ENCODE measurements at regions not wholly inside any gene's neighbourhood (a gene's known extent, or its start where the extent isn't known, plus 50 kb on each side); places are given as distances from the start of the nearest gene placed in this dataset.

DNA sequence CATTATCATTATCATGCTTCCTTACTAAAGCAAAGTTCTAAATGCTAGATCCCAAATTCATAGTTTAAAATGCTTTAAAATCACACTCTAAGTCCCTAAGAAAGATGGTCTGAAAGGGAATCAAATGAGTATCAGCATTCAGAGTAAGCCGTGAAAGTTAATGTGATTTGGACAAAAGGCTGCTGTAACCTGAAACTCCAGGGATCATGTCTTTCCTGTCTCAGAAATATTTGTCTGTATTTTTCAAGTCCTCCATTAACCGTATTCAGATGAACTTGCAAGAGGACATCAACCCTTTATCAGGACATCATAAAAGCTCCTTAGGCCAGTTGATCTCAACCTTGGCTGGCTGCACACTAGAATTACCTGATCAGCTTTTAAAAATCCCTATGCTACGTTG lies 324.3 kb upstream of the PKDCC start:
- Histone ChIP-seq H3K36me3 (ENCODE audit: insufficient read depth, low read length) (no peaks in the 10 kb centered on the region), H3K27ac (ENCODE audit: low read depth, low read length) (no peak overlapping the region), H3K27me3 (ENCODE audit: insufficient read depth, low read length) (no peaks in the 10 kb centered on the region), H3K4me1 (ENCODE audit: insufficient read depth, low read length) (peaks cover 10% of the 10 kb centered on the region), H3K9ac (ENCODE audit: low read depth, low read length) (no peak overlapping the region), H3K9me3 (ENCODE audit: insufficient read depth, low read depth, low read length) (no peaks in the 10 kb centered on the region), H3K4me3 (ENCODE audit: low read length) (no peak overlapping the region)
- 89% methylated on average over 3 of the region's 3 CpGs for WGBS

DNA sequence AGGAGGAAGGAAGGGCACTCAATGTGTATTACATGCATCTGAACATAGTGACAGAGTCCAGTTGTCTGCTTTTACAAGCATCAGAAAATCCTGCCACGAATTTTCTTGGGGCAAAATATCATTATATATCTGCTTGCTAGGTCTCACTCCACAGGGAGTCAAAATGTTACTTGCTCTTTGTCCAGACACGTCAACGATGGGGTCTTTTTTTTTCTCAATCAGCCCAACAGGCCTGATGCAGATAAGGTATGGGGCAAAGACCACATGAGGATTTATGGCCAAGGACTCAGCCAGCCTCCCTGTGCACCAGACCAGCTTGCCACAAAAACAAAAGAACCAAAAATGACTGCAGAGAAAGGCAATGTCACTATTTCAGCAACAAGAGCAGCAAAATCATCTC lies 323.4 kb upstream of the PKDCC start:
- Histone ChIP-seq H3K36me3 (ENCODE audit: insufficient read depth, low read length) (no peaks in the 10 kb centered on the region), H3K9ac (ENCODE audit: low read depth, low read length) (no peak overlapping the region), H3K9me3 (ENCODE audit: insufficient read depth, low read depth, low read length) (no peaks in the 10 kb centered on the region), H3K4me1 (ENCODE audit: insufficient read depth, low read length) (peaks cover 10% of the 10 kb centered on the region), H3K27ac (ENCODE audit: low read depth, low read length) (no peak overlapping the region), H3K27me3 (ENCODE audit: insufficient read depth, low read length) (no peaks in the 10 kb centered on the region), H3K4me3 (ENCODE audit: low read length) (no peak overlapping the region)
- WGBS, result 88% methylated on average over 3 of the region's 3 CpGs

DNA sequence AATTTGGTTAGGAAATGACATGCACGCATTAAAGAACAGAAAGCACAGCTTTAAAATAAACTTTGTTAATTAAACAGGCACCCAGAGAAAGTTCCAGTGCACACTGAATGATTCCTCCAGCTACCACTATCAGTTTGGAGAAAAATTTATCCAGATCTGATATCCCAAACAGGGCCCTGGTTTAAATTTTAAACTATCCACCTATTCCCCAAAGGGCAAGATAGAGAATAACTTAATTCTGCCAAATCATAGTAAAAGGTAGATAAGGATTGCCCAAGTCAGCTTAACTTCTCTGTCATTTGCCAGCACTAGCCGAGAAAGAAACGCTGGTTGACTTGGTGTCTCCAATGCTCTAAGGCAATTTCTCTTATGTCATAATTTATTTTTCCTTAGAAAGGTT lies 321.9 kb upstream of the PKDCC start:
- 97% methylated on average over 3 of the region's 3 CpGs for WGBS
- Histone ChIP-seq H3K36me3 (ENCODE audit: insufficient read depth, low read length) (no peaks in the 10 kb centered on the region), H3K27me3 (ENCODE audit: insufficient read depth, low read length) (no peaks in the 10 kb centered on the region)

DNA sequence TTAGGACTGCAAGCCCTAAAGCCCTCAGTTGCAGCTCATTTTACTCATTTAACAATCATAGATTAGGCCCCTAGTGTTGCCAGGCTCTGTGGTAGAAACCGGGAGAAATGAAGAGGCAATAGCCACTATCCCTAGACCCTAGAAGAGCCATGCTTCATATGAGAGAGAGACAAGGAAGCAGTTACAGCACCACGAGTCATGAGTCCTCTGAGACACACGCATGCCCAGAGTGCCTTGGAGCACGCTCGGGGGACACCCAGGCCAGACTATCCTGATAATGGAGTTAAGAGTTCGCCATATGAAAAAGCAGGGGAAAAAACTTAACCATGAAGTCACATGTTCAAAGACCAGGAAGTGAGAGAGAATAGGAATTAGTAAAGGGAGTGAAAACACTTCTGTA lies 321.5 kb upstream of the PKDCC start:
- H3K4me1 ChIP-seq (ENCODE audit: insufficient read depth, low read length), result peaks cover 10% of the 10 kb centered on the region
- no peak overlapping the region for H3K4me3 ChIP-seq (ENCODE audit: low read length)
- no peak overlapping the region for H3K9ac ChIP-seq (ENCODE audit: low read depth, low read length)
- WGBS, result 94% methylated on average over 6 of the region's 6 CpGs
- no peaks in the 10 kb centered on the region for H3K27me3 ChIP-seq (ENCODE audit: insufficient read depth, low read length)
- H3K9me3 ChIP-seq (ENCODE audit: insufficient read depth, low read depth, low read length), result no peaks in the 10 kb centered on the region
- no peak overlapping the region for H3K27ac ChIP-seq (ENCODE audit: low read depth, low read length)
- no peaks in the 10 kb centered on the region for H3K36me3 ChIP-seq (ENCODE audit: insufficient read depth, low read length)

More for the DNA sequence above, 321.9 kb upstream of the PKDCC start:
- Histone ChIP-seq H3K27ac (ENCODE audit: low read depth, low read length) (no peak overlapping the region), H3K4me1 (ENCODE audit: insufficient read depth, low read length) (peaks cover 10% of the 10 kb centered on the region), H3K4me3 (ENCODE audit: low read length) (no peak overlapping the region), H3K9ac (ENCODE audit: low read depth, low read length) (no peak overlapping the region), H3K9me3 (ENCODE audit: insufficient read depth, low read depth, low read length) (no peaks in the 10 kb centered on the region)

DNA sequence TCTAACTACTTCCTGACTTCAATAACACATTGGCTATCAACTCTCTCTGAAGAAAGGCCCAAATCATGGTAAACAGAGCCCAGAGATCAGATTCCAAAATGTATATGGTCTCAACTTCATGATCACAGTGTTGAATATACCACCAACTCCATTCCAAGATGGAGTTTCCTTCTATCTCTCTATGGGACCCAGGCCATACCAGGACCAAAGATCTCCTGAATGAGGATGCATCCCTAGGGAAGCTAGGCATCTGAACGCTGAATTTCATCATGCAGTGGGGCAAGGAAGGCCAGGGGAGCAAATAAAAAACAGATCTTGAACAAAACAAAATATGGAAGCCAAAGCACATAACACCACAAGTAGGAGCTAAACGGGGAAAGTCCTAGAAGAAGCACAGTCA lies 320.7 kb upstream of the PKDCC start:
- peaks cover 10% of the 10 kb centered on the region for H3K4me1 ChIP-seq (ENCODE audit: insufficient read depth, low read length)

DNA sequence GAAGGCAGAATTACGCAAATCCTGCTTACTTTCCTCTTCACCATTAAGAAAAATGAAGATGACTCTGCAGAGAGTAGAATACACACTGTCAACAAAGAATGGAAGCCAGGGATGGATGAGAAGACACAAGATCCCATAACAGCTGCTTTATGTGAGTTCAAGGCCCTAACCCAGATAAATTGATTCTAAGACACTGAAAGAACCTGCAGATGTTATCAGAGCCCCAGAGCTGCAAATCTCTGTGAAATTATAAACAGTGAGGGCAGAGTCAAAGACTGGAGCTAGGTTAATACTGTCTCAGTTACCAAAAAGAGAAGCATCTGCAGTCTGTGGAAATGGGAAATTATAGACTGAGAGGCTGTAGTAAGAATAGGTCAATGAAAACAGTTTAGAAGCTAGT lies 320.1 kb upstream of the PKDCC start:
- Histone ChIP-seq H3K27me3 (ENCODE audit: insufficient read depth, low read length) (no peaks in the 10 kb centered on the region), H3K9ac (ENCODE audit: low read depth, low read length) (no peak overlapping the region), H3K36me3 (ENCODE audit: insufficient read depth, low read length) (no peaks in the 10 kb centered on the region), H3K4me1 (ENCODE audit: insufficient read depth, low read length) (peaks cover 13% of the 10 kb centered on the region), H3K4me3 (ENCODE audit: low read length) (no peak overlapping the region), H3K27ac (ENCODE audit: low read depth, low read length) (no peak overlapping the region), H3K9me3 (ENCODE audit: insufficient read depth, low read depth, low read length) (no peaks in the 10 kb centered on the region)
- 91% methylated on average over 1 of the region's 1 CpG for WGBS

More for the DNA sequence above, 320.7 kb upstream of the PKDCC start:
- Histone ChIP-seq H3K9ac (ENCODE audit: low read depth, low read length) (no peak overlapping the region), H3K9me3 (ENCODE audit: insufficient read depth, low read depth, low read length) (no peaks in the 10 kb centered on the region), H3K4me3 (ENCODE audit: low read length) (no peak overlapping the region), H3K36me3 (ENCODE audit: insufficient read depth, low read length) (no peaks in the 10 kb centered on the region), H3K27me3 (ENCODE audit: insufficient read depth, low read length) (no peaks in the 10 kb centered on the region), H3K27ac (ENCODE audit: low read depth, low read length) (no peak overlapping the region)
- 95% methylated on average over 2 of the region's 2 CpGs for WGBS

DNA sequence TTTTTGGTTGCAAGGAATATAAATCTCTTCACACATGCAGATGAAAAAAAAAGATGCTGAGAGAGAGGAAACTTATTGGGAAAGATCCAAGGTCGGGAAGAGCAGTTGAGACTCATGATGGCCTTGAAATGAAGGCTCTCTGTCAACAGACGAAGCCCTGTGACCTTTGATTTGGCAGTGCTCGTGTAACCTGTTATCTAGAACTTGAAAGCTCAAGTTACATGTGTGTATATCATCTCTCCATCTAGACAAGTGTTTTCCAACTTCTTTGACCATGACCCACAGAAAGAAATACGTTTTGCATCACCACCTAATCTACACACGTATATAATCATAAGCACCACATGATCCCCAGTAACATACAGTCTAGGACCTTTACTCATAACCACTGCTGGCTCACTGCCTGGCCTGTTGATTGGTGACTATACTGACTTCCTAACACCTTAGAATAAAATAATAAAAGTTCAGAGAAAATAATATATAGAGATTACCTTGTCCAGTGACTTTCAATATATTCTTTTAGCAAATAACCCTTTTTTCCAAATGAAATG lies 319.0 kb upstream of the PKDCC start:
- Histone ChIP-seq H3K27me3 (ENCODE audit: insufficient read depth, low read length) (no peaks in the 10 kb centered on the region), H3K4me3 (ENCODE audit: low read length) (no peak overlapping the region), H3K36me3 (ENCODE audit: insufficient read depth, low read length) (no peaks in the 10 kb centered on the region), H3K9ac (ENCODE audit: low read depth, low read length) (no peak overlapping the region), H3K27ac (ENCODE audit: low read depth, low read length) (no peak overlapping the region), H3K9me3 (ENCODE audit: insufficient read depth, low read depth, low read length) (no peaks in the 10 kb centered on the region), H3K4me1 (ENCODE audit: insufficient read depth, low read length) (peaks cover 13% of the 10 kb centered on the region)
- 89% methylated on average over 5 of the region's 5 CpGs for WGBS

DNA sequence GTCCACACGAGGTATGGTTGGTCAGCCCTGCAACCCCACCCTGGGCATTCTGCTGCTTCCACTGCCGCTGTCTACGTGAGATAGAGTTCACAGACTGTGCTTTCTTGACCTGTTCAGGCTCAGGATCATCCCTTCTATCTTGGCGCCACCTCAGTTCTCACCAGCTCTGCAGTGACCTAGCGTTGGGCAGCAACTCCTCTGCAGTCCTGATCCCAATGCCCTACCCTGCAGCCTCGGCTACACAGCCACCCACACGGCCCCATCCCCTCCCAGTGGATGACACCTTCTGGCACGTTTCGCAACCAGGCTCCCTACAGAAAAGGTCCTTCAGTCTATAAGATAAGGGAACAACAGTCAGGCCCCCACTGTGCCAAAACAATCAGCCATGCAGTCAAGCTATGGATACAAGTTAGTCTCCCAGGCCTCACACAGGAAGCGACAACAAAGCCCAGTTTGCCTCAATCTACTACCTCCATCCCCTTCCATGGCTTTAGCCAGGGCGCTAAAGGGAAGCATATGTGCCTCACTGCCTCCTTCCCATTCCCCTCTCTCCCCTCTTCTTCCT lies 317.9 kb upstream of the PKDCC start:
- H3K9me3 ChIP-seq (ENCODE audit: insufficient read depth, low read depth, low read length), result no peaks in the 10 kb centered on the region
- H3K27me3 ChIP-seq (ENCODE audit: insufficient read depth, low read length), result no peaks in the 10 kb centered on the region
- no peak overlapping the region for H3K27ac ChIP-seq (ENCODE audit: low read depth, low read length)
- H3K4me1 ChIP-seq (ENCODE audit: insufficient read depth, low read length), result peaks cover 19% of the 10 kb centered on the region
- H3K36me3 ChIP-seq (ENCODE audit: insufficient read depth, low read length), result no peaks in the 10 kb centered on the region
- H3K4me3 ChIP-seq (ENCODE audit: low read length), result no peak overlapping the region
- WGBS, result 83% methylated on average over 11 of the region's 11 CpGs
- no peak overlapping the region for H3K9ac ChIP-seq (ENCODE audit: low read depth, low read length)

DNA sequence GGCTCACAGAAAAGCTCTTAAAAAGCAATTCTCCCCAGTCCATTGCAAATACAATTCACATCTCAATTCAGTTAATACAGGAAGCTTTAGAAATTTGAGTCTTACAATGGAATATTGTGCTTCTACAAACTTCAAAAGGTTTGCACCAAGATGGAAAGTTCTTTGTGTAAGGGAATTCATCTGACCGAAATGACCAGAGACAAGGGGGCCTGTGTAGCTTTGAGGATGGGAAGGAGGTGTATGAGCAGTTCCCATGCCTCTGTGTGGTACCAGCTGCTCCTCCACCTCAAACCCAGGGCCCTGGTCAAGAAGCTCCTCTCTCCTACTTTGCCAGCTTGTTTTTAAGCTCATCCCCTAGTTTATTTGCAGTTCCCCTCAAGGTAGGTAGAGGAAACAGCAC lies 312.8 kb upstream of the PKDCC start:
- H3K9ac ChIP-seq (ENCODE audit: low read depth, low read length), result no peak overlapping the region
- WGBS, result 89% methylated on average over 1 of the region's 1 CpG

DNA sequence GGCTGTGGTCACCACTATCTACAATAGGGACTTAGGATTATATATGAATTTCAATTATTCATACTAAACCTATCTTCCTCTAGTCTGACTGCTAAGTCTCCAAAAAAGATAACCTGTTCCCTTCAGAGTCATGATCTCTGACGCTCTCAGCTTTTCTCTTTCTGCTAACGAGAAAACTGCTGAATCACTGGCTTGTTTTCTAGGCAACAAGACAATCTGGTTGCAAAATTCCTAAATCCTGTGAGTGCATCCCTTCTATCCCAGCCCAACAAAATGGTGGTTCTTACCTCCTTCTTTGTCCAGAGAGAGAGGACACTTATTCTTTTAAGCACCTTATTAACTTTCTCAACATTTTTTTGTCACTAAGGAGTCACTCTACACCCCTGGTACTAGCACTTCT lies 312.3 kb upstream of the PKDCC start:
- H3K4me3 ChIP-seq (ENCODE audit: low read length), result no peak overlapping the region
- peaks cover 29% of the 10 kb centered on the region for H3K4me1 ChIP-seq (ENCODE audit: insufficient read depth, low read length)
- 81% methylated on average over 2 of the region's 2 CpGs for WGBS
- H3K27ac ChIP-seq (ENCODE audit: low read depth, low read length), result no peak overlapping the region
- no peaks in the 10 kb centered on the region for H3K27me3 ChIP-seq (ENCODE audit: insufficient read depth, low read length)
- H3K9ac ChIP-seq (ENCODE audit: low read depth, low read length), result peak overlapping the region; percentile 12; the same call in 1 of the 2 replicates
- no peaks in the 10 kb centered on the region for H3K9me3 ChIP-seq (ENCODE audit: insufficient read depth, low read depth, low read length)
- no peaks in the 10 kb centered on the region for H3K36me3 ChIP-seq (ENCODE audit: insufficient read depth, low read length)

More for the DNA sequence above, 312.8 kb upstream of the PKDCC start:
- Histone ChIP-seq H3K4me3 (ENCODE audit: low read length) (no peak overlapping the region), H3K27ac (ENCODE audit: low read depth, low read length) (no peak overlapping the region), H3K9me3 (ENCODE audit: insufficient read depth, low read depth, low read length) (no peaks in the 10 kb centered on the region), H3K4me1 (ENCODE audit: insufficient read depth, low read length) (peaks cover 29% of the 10 kb centered on the region), H3K27me3 (ENCODE audit: insufficient read depth, low read length) (no peaks in the 10 kb centered on the region), H3K36me3 (ENCODE audit: insufficient read depth, low read length) (no peaks in the 10 kb centered on the region)

DNA sequence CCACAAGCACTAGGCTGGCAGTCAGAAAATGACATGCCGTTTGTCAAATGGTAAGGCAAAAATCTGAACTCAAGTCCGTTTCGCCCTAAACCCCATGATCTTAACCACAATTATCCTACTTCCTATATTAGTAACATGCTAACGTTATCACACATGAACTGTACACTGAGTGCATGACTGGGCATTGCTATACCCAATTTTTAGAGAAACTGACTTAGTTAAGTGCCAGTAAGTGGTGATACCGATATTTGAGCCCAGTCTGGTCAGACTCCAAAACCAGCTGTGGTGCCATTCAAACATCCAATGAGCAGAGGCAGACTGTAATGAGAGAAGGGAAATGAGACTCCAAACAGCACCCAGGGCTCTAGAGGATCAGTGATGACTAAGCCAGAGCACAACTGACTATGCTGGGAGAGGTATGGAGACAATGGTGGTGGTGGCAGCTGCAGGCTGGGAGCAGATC lies 311.7 kb upstream of the PKDCC start:
- 95% methylated on average over 5 of the region's 5 CpGs for WGBS

DNA sequence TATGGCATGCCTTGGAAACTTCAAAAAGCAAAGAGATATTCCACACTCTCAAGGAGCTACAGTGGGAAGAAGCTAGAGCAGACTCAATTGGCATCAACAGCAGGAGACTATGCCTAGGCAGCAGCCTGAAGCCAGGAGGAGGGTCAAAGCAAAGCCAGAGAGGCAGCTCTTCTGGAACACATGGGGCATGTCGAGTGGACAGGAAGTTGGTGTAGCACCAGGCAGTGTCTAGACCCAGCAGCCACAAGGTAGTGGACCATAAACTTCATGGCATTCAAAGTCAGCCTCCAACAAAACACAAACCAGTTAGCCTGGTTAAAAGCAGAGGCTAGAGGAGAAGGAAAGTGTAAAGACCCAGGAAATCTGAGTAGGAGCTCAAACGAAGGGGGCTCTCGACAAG lies 311.2 kb upstream of the PKDCC start:
- Histone ChIP-seq H3K27me3 (ENCODE audit: insufficient read depth, low read length) (no peaks in the 10 kb centered on the region), H3K4me1 (ENCODE audit: insufficient read depth, low read length) (peaks cover 29% of the 10 kb centered on the region), H3K4me3 (ENCODE audit: low read length) (no peak overlapping the region), H3K27ac (ENCODE audit: low read depth, low read length) (no peak overlapping the region), H3K36me3 (ENCODE audit: insufficient read depth, low read length) (no peaks in the 10 kb centered on the region), H3K9me3 (ENCODE audit: insufficient read depth, low read depth, low read length) (no peaks in the 10 kb centered on the region), H3K9ac (ENCODE audit: low read depth, low read length) (no peak overlapping the region)
- WGBS, result 89% methylated on average over 3 of the region's 3 CpGs

More for the DNA sequence above, 311.7 kb upstream of the PKDCC start:
- Histone ChIP-seq H3K27ac (ENCODE audit: low read depth, low read length) (no peak overlapping the region), H3K36me3 (ENCODE audit: insufficient read depth, low read length) (no peaks in the 10 kb centered on the region), H3K9ac (ENCODE audit: low read depth, low read length) (no peak overlapping the region), H3K4me3 (ENCODE audit: low read length) (no peak overlapping the region), H3K4me1 (ENCODE audit: insufficient read depth, low read length) (peaks cover 29% of the 10 kb centered on the region), H3K9me3 (ENCODE audit: insufficient read depth, low read depth, low read length) (no peaks in the 10 kb centered on the region), H3K27me3 (ENCODE audit: insufficient read depth, low read length) (no peaks in the 10 kb centered on the region)

Data from HUES64 (cell line).